HG03097 (cell line): ENCODE measurements at regions not wholly inside any gene's neighbourhood (a gene's known extent, or its start where the extent isn't known, plus 50 kb on each side); places are given as distances from the start of the nearest gene placed in this dataset.

ENCODE experiments used
- ATAC-seq: cut with Tn5 transposase; IDR thresholded peaks from one replicate; pipeline ENCODE4 v1.9.1; 2021; ENCODE audit not compliant: unreplicated experiment, low FRiP score

DNA sequence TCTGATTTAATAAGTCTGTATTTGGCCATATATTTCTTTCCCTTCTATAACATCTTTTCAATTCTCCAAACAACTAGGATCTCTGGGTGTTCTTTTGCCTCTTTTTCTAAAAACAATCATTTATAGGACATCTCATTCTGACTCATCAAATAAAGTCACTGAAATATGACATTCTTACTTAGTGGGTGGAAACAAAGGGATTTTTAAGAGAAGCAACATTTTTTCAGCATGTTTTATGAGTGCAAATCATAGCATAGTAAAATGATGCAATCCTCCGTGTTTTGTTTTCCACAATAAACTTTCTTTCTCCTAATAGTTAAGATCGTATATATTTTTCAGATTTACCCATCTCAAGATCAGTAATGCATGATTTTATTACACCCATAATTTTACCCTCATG lies 179.8 kb downstream of the SPCS3 start:
- ATAC-seq = no peak

DNA sequence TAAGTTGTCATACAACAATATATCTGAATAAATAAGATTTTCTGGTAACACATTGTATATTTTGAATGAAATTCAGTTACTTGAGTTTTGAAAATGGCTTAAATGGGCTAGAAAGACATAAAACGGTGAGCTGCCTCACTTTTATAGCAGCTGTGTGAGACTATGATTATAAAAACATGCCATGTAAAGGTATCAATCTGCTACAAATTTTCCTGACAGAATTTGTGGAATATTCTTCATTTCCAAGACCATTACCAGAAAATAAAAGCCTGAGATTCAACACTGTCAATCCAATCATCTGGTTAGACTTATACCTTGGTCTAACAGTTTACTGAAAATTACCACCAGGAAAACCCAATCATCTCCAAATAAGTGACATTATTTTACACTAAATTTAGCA lies 181.1 kb downstream of the SPCS3 start:
- ATAC-seq = no peak

DNA sequence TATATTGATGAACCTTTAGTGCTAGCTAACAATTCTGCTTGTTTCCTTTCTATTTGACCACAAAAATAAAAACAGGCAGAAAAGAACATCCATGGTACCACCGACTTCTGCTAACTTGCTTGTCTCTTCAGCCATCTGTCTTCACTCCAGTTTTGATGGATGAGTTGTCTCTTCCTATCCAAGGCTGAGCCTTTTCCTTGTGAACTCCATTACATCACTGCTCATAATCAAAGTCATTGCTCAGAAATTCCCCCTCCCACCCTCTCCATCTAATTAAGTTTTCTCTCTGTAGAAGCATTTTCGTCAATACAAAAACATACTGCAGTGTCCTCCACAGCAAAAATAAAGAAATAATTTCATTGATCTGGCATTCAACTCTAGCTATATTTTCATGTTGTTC lies 184.4 kb downstream of the SPCS3 start:
- no peak for ATAC-seq

DNA sequence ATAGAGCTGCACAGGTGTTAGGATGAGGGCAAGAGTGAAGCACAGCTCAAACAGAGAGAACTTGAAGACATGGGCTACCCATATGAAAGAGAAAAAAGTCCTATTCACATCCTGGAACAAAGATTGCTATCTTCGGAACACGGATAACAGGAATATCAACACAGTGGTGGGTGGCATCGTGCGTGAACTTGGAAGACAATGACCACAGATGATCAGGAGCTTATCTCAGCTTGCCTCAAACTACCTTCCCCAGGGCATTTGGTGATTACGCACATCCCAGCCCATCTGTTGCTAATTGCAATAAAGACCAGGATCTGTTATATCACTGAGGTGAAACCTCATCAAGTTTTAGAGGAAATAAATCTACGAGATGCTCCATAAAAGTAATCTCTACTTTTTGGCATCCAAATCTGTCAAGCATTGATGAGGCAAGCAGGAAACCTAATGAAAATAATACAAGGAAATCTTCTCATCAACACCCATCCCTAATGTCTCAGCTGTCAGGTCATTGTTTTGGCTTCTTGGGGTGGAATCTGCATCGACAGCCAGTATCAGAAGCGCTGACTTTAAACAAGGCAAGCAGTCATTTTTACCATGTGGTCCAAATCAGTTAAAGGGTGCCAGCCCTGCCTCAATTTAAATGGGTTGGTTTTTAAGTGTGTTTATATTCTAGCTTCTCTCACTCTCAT lies 188.2 kb downstream of the SPCS3 start:
- ATAC-seq = no peak

DNA sequence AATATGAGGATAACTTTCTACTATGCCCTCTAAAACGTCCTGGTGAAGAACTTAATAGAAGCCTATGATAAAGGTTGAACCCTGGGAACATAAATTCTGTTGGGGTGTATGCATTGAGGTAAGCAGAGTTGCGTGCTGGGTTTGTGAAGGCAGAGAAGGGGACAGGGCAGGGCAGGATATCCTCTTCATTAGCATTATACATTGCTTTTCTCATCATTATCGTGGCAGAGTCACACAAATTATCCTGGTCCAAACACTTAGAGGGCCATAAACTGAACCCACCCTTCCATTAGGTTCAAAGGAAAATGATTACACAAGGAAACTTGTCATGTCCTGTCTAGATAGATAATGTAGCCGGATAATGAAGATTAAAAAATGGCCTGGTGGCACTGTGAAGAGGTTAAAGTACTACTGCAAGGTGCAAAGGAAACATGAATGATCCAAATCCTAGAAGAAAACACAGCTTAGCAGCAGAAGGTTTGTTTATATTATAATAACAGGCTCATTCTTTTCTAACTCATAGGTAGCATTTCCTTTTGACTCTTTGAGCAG lies 189.1 kb downstream of the SPCS3 start:
- no peak for ATAC-seq

DNA sequence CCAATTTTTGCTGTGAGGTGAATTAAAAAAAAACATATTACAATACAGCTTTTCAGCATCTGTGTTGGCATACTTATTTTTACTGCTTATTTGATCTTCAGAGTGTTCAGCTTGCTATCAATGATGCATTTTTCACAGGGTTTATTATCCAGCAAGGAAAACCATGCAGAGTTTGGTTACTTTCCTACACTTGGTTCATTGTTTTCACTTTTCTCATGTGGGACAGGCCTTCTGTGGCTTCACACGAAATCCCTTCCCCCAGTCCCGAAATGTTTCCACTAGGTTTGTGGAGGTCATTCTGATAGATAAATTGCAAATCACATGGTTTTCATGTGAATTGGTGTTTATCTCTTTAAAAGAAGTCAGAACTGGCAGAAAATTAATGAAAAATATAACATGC lies 205.8 kb downstream of the SPCS3 start:
- no peak for ATAC-seq

DNA sequence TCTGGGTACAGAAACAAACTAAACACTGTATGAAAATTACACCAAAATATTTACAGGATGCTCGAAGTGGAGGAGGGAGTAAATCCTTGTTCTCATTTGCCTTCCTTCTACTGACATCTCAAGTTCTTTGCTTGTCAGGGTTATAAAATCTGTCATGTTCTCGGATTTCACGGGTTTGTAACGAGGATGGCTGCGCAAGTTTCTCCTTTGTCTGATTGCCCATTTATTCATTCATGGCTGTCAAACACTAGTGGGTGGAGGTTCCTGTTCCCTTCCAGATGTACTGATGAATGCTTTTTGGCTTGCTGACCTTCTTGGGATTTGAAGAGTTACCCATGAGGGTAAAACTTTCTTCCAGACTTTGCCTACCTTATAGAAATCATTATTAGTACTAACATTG lies 206.9 kb downstream of the SPCS3 start:
- ATAC-seq = no peak

DNA sequence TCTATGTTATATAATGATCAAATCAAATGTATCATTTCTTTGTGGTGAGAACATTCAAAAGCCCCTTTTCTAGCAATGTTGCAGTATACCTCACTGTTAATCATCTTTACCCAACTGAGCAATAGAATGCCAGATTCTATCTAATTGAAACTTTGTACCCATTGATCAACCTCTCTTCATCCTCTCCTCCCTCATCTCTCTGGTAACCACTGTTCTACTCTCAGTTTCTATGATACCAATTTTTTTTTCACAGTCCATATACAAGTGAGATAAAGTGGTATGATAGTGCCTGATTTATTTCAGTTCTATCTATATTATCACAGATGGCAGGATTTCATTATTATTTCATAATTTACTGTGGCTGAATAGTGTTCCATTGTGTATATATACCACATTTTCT lies 209.8 kb downstream of the SPCS3 start:
- ATAC-seq = no peak

DNA sequence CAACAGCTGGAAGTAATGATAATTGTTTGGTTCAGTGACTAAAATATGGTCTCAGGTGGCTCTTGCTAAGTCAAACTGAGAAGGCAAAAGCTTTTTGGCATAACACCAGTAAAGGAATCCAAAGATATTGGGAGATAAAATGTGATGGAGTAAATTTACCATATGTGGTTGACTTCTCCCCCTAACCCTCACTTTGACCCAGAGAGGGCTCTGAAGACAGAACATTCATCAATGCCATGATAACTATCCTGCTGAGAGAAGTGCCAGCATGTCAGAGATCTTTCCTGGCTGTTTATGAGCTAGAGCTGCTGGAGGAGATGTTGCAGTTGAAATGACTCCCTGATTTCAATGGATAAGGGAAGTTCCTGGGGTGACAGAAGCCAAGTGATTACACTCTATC lies 213.4 kb downstream of the SPCS3 start:
- ATAC-seq = no peak

DNA sequence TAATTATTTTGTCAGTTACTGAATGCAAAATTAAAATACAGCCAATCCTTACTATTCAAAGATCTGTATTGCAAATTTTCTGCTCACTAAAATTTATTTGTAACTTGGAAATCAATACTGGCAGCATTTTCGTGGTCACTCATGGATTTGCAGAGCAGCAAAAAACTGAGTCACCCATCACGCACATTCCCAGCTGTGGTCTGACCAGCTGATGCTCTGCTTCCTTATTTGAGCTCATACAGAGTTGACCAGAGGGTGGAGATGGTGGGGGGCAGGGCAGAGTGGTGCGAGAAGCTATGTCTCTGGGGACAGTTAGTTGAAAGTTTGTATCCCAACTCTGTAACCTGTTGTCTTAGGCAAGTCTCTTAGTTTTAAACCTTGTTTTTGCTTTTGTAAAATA lies 214.8 kb downstream of the SPCS3 start:
- ATAC-seq = no peak

DNA sequence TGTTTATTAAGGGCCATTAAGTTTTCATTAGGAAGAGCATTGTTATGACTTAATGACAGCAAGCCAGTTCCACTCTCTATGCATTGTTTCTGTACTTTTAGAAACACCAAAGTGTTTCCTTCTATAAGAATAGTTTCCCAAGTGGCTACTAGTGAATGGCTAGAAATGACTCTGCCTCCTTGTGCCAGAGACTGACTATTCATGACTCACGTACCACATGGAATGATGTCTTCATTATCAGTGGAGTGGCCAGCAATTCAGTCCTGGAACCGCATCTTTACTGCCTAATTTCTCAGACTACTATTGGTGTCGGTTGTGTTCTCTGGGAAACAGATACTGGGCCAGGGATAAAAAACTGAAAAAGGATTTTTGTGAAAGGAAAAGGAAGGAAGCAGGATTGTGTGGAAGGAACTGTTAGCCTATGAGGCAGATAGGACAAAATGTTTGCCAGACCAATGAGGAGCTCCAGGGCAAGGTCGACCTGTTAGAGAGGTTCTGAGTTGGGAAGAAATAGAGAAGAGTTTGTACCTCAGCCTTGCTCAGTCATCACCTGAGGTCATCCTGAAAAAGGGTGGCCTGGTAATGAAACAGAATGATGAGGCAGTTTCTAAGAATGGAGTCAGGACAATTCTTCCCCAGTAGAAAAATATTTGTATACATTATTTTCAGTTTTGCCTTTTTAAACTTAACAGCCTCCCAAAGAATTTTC lies 218.6 kb downstream of the SPCS3 start:
- ATAC-seq = no peak

DNA sequence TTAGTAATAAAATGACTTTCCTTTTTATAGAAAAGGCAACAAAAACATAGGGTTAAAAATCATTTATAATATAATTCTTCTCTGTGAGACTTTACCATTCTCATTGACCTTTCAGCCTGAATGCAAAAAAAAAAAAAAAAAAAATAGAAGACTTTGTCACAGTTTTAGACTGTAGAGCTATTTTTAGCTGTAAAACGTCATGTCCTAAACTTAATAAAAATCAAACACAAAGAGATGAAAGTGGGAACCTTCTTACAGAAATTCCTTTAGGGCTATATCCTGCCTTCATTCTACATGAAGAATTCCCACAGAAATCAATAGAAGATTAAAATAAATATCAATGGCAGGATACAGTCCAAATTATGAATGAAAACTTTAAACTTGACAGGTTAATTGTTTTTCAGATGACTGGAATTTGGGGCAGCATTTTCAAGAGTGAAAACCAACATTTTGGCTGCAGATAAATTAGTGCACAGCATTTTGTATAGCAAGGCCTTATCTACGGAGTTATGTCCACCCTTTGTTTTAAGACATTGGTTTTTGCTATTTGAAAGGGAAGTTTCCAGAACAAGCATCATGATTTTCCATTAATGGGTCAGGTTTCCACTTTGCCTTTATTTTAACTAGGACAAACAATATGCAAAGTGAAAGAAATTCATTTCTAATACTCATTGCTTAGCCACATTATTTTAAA lies 219.5 kb downstream of the SPCS3 start:
- ATAC-seq = no peak

DNA sequence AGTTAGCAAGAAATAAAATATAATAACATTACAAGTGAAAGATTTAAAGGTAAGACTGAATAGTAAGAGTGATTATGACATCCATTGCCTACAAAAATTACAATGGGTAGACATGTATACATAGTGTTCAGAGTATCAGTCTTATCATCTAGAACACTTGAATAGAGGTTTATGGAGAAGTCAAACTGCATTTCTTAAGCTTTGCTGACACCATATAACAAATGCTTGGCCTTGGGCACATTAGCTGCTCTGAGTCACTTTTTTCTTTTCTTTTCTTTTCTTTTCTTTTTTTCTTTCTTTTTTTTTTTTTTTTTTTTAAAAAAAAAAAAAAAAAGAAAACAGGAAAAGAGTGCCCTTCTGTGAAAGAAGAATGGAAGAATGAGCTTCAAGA lies 220.0 kb downstream of the SPCS3 start:
- no peak for ATAC-seq

DNA sequence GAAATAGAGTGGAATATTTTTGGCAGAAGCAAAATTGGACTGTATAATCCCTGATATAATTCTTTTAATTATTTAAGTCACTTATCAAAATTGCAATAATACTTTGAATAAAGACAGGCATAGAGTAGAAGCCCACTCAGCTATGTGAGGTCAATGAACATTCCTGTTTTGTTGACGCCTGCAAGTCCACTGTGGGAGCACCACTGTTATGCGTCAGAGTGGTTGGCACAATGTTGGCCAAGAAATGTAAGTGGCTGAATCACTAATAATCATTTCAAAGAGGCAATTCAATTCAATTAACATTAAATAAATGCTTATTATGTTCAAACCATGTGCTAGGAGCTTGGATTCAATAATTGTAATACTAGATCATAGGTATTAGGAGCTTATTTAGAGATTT lies 221.0 kb downstream of the SPCS3 start:
- ATAC-seq = no peak

DNA sequence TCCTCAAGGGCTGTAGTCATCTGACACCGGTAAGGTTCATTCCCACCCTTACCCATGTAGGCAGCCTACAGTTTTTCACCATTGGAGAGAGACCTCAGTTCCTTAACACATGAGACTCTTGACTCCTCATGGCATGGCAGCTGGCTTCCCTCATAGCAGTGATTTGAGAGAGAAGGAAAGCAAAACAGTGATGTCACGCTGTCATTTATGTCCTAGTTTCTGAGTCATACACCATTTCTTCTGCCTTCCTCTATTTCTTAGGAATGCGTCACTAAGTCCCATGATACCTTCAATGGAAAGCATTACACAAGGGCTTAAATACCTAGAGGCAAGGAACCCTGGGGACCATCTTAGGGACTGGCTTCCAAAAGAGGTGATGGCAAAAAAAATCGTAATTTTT lies 226.1 kb downstream of the SPCS3 start:
- ATAC-seq = no peak

DNA sequence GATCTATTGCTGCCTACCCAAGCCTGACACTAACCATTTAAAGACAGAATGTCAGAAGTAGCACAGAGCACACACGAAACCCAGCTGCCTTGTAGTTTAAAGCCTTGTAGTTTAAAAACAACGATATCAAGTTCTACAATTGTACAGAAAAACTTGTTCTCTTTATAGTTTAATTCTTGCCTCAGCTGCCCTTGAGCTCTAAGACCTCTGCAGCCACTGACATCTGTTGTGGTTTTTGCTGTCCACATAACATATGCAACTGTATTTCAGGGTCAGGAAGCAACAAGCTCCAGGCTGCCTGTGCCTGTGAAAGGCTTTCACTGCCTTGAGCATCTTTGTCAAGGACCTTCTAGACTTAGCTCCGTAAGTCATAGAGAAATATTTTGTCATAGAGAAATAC lies 227.2 kb downstream of the SPCS3 start:
- no peak for ATAC-seq

DNA sequence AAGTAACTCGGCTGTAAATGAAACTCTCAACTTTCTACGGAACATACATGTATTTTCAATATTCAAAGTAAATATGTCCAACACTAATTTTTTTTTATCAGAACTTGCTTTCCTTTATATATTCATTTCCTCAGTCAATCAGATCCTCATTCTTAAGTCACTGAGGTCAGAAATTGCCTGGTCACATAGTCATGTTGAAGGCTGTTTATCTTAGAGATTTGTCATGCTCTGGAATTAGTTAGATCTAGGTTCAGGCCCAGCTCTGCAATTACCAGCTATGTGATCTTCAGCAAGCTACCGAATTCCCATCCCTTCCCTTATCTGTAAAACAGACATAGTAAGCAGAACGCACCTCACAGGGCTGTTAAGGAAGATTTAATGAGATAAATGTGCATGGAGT lies 228.8 kb downstream of the SPCS3 start:
- no peak for ATAC-seq

DNA sequence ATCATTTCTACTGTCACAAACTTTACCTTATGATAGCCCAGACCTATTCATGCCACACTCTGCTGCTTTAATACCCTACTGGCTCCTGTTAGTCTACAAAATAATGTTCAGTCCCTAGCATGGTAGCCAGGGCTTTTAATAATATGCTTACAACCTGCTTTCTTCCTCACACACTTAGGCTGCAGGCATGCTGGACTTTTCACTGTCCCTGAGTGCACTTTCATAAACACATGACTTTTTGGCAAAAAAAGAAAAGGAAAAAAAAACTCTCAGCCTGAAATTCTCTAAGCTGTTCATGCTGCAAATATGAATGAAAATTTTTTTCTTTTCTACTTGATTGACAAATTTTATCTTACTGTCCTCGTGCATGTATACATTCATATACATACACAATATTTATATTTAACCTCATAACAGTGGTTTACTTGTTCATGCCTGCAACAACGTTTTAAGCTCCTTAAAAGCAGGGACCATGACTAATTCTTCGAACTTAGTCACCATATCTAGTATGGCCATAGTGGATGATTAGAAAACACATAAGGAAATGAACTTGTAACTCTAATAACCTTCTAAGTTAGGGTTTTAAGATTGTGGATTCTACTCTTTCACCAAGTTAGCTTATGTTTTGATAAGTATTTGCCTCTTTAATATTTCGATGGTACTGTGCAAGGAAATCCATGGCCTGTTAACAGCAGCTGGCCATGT lies 229.5 kb downstream of the SPCS3 start:
- ATAC-seq = no peak

DNA sequence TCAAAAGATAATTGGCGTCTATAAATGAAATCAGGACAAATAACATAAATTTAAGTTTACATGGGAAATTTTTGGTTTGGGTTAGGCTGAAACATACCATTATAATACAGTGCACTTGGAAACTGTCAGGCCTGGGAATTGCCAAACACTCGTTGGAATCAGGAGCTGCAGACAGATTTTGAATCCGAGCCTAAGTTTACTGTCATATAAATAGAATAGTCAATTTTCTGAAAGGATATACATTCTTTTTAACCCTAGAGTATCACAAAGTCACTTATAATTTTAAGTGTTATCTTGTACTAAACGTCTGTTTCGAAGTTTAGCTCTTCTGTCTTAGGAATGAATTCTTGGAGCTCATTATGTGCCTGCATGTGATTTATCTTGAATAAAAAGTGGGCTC lies 234.1 kb downstream of the VEGFC start:
- ATAC-seq = no peak

DNA sequence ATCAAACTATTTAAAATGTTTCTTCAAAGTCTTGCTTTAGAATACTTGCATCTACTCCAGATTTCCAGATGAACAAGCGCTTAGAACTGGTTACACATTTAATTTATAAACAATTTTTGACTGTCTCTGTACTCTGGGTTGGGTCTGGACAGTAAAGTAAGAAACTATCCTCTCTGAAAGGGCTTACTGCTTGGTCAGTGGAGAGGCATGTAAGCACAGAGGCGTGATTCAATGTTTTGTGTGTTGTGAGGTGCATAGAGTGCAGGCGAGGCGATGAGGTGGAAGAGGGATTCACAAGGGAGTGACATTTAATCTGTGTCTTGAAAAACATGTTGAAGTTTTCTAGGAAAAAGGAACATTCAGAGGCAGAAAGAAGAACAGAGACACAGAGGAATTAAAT lies 231.4 kb downstream of the VEGFC start:
- no peak for ATAC-seq

DNA sequence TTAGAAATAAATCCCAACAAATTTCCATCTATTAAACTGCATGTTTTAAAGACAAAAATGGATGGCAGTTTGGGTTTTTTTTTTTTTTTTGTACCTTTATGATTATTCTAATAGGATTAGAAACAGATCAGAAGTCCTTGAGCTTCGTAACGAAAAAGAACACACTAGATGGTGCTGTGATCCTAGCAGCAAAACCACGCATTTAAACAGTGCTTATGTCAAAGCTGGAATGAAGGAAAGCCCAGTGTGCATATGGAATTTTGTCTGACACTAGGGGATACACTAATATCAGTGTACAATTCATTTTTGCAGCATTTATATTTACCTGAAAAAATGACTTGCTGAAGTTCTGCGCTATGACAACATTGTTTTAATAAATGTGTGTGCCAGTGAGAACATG lies 229.1 kb downstream of the VEGFC start:
- no peak for ATAC-seq
